Smooth muscle cell (in vitro differentiated cells): ENCODE measurements at regions not wholly inside any gene's neighbourhood (a gene's known extent, or its start where the extent isn't known, plus 50 kb on each side); places are given as distances from the start of the nearest gene placed in this dataset.

Source experiments
- DNase-seq: peaks from one replicate; lab custom pipeline; 2025; ENCODE audit not compliant: unreplicated experiment; lab: John Stamatoyannopoulos, UW
- H2AFZ ChIP-seq: fragments of 200-600 bp; sonication (generic); 2 replicates; pipeline ENCODE4 v1.6.0; 2016; ENCODE audit warnings: antibody characterized with exemption, low read depth, mild to moderate bottlenecking
- H3F3A ChIP-seq: fragments of 200-600 bp; sonication (generic); 2 replicates; pipeline ENCODE4 v1.6.0; 2017; ENCODE audit warnings: antibody characterized with exemption, low read depth
- H3K27ac ChIP-seq: fragments of 200-600 bp; sonication (generic); 2 replicates; pipeline ENCODE4 v1.5.1; 2016; ENCODE audit warnings: low read depth, mild to moderate bottlenecking
- H3K27me3 ChIP-seq: fragments of 200-600 bp; sonication (generic); 2 replicates; pipeline ENCODE4 v1.6.1; 2016; ENCODE audit warnings: low read depth, mild to moderate bottlenecking
- H3K36me3 ChIP-seq: fragments of 200-600 bp; sonication (generic); 2 replicates; pipeline ENCODE4 v1.5.1; 2016; ENCODE audit warnings: low read depth
- H3K4me1 ChIP-seq: fragments of 200-600 bp; sonication (generic); 2 replicates; pipeline ENCODE4 v1.5.1; 2016; ENCODE audit warnings: low read depth
- H3K4me2 ChIP-seq: fragments of 200-600 bp; sonication (generic); 2 replicates; pipeline ENCODE4 v1.6.0; 2016; ENCODE audit warnings: mild to moderate bottlenecking
- H3K4me3 ChIP-seq: fragments of 200-600 bp; sonication (generic); 2 replicates; pipeline ENCODE4 v1.5.1; 2016; ENCODE audit warnings: mild to moderate bottlenecking
- H3K79me2 ChIP-seq: fragments of 200-600 bp; sonication (generic); 2 replicates; pipeline ENCODE4 v1.6.0; 2016; ENCODE audit warnings: low read depth, mild to moderate bottlenecking
- H3K9ac ChIP-seq: fragments of 200-600 bp; sonication (generic); 2 replicates; pipeline ENCODE4 v1.6.0; 2016; ENCODE audit warnings: low read depth
- H3K9me3 ChIP-seq: fragments of 200-600 bp; sonication (generic); replicated peaks from 2 replicates; pipeline ENCODE4 v1.5.1; 2016; ENCODE audit warnings: low read depth
- H4K20me1 ChIP-seq: fragments of 200-600 bp; sonication (generic); 2 replicates; pipeline ENCODE4 v1.6.0; 2016; ENCODE audit warnings: low read depth
- CTCF ChIP-seq: fragments of 200-600 bp; sonication (generic); IDR thresholded peaks from 2 replicates; pipeline ENCODE4 v1.5.1; 2017; ENCODE audit warnings: borderline replicate concordance, mild to moderate bottlenecking, antibody characterized with exemption; ENCODE audit not compliant: insufficient read depth, poor library complexity, severe bottlenecking
- WGBS: methylation state at CpG from one replicate; pipeline ENCODE4 v1.1.7; 2016; ENCODE audit warnings: low lambda C conversion rate; 5-methylcytosine and 5-hydroxymethylcytosine counted together

DNA sequence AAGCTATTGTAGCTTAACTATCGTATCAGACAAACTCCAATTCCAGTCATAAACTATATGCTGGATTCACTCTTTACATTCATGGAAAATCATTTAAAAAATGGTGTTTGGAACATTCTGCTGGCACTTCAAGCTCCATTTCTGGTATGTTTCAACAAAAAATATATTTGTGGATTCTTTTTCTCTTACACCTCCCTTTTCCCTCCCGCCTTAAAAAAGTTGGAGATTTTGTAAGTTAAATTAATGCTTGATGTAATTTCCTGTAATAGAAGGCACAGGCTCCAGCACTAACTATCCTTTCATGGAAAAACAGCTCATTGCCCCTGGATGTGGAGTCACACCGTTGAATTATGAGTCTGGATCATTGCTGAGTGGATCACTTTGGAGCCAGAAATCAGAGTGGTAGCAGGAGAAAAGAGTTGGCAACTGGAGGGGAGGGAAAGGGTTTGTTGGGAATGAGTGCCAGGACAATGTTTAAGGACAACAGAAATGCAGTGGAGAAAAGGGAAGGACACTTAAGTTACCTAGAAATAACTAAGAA is 102.8 kb downstream of the ICOS start:
- Histone ChIP-seq H3K4me1 (no peaks in the 10 kb centered on the region), H3K36me3 (no peaks in the 10 kb centered on the region), H3K4me2 (no peak overlapping the region), H3K27ac (no peak overlapping the region), H3K9me3 (no peaks in the 10 kb centered on the region), H3K27me3 (peaks cover 3% of the 10 kb centered on the region), H3K4me3 (no peak overlapping the region), H4K20me1 (no peaks in the 10 kb centered on the region), H3F3A (no peaks in the 10 kb centered on the region), H3K79me2 (no peaks in the 10 kb centered on the region), H2AFZ (no peak overlapping the region), H3K9ac (no peak overlapping the region)
- WGBS: 89% methylated on average over 3 of the region's 3 CpGs
- TF ChIP-seq CTCF: no peak
- DNase-seq: no peak

DNA sequence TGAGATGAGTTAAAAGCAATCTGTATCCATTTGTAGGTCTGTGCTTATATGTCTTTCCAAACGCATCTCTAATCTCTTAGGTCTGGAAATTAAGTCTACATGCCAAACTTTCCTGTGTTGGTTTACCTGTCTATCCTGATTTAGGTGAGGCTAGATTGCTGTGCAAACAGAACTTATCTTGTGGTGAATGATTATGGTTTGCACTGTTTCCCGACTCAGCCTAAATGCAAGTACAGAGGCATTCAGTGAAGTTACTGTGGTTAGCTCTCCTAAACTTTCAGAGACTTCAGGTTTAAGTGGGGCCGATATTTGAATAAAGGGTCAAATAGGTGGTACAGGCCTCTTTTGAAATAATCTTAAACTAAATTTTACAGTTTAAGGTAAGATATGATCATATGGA is 103.5 kb downstream of the ICOS start:
- H3K4me2 ChIP-seq: no peak overlapping the region
- no peak overlapping the region for H3K9ac ChIP-seq
- peaks cover 3% of the 10 kb centered on the region for H3K27me3 ChIP-seq
- 87% methylated on average over 3 of the region's 3 CpGs for WGBS
- no peaks in the 10 kb centered on the region for H3F3A ChIP-seq
- no peaks in the 10 kb centered on the region for H3K4me1 ChIP-seq
- H4K20me1 ChIP-seq: no peaks in the 10 kb centered on the region
- no peaks in the 10 kb centered on the region for H3K36me3 ChIP-seq
- no peak overlapping the region for H2AFZ ChIP-seq
- H3K79me2 ChIP-seq: no peaks in the 10 kb centered on the region
- H3K27ac ChIP-seq: no peak overlapping the region
- no peak for DNase-seq
- no peaks in the 10 kb centered on the region for H3K9me3 ChIP-seq
- no peak for TF ChIP-seq CTCF
- H3K4me3 ChIP-seq: no peak overlapping the region

DNA sequence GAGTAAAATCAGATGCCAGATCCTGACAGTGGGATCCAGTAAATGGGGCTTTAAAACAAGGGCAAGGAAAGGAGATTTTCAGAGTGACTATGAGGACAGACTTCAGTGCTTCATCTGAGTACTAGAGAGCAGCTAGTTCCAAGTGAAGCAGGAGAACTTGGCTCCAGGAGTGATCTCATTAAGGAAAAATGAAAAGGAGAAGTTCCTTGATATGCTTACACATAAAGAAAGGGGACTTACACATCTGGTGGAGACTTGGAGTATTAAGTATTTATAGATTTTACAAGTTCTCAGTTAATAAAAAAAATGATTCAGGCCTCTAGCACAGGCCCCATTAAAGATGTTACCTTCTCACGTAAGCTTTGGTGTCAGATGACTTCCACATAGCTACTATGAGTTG is 105.8 kb downstream of the ICOS start:
- Histone ChIP-seq H3K27ac (no peak overlapping the region), H3K27me3 (peaks cover 19% of the 10 kb centered on the region), H2AFZ (no peak overlapping the region), H3K4me2 (no peak overlapping the region), H3K79me2 (no peaks in the 10 kb centered on the region), H3F3A (no peaks in the 10 kb centered on the region), H4K20me1 (no peaks in the 10 kb centered on the region), H3K9me3 (no peaks in the 10 kb centered on the region), H3K4me3 (no peak overlapping the region), H3K4me1 (no peaks in the 10 kb centered on the region), H3K36me3 (no peaks in the 10 kb centered on the region), H3K9ac (no peak overlapping the region)
- no peak for TF ChIP-seq CTCF
- DNase-seq: no peak
- 78% methylated on average over 1 of the region's 1 CpG for WGBS

DNA sequence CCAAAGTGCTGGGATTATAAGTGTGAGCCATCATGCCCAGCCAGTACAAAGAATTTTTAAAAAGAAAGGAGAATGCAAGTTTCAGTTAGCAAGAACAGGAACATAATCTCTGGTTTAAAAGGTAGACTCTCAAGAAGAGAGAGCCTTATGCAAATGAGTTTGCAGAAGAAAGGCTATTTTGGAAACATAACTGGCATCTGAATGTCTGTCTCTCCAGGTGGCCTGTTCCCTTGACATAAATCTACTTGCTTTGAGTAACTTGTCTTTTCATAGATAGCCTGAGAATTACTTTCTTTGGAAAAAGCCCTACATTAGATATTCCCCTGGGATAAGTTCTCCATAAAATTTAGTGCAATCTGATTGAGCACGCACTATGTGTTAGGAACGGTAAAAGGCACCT is 109.6 kb downstream of the ICOS start:
- Histone ChIP-seq H3K27ac (no peak overlapping the region), H3K4me1 (no peaks in the 10 kb centered on the region), H2AFZ (no peak overlapping the region), H3F3A (no peaks in the 10 kb centered on the region), H3K9ac (no peak overlapping the region), H3K79me2 (no peaks in the 10 kb centered on the region), H3K27me3 (peaks cover 23% of the 10 kb centered on the region), H3K4me3 (no peak overlapping the region), H3K36me3 (no peaks in the 10 kb centered on the region), H3K4me2 (no peak overlapping the region), H4K20me1 (no peaks in the 10 kb centered on the region), H3K9me3 (no peaks in the 10 kb centered on the region)
- no peak for DNase-seq
- 94% methylated on average over 2 of the region's 2 CpGs for WGBS
- no peak for TF ChIP-seq CTCF
